WTC11 (cell line): ENCODE measurements at regions not wholly inside any gene's neighbourhood (a gene's known extent, or its start where the extent isn't known, plus 50 kb on each side); places are given as distances from the start of the nearest gene placed in this dataset.

ENCODE experiments used
- ATAC-seq: fragments of 200-7000 bp; cut with Tn5 transposase; 2 replicates; pipeline ENCODE4 v1.10.0; 2021; ENCODE audit warnings: mild to moderate bottlenecking, moderate library complexity
- CTCF ChIA-PET: fragments of 300-600 bp; sonication (Branson Sonifier 250); formaldehyde crosslinking; loops from one replicate; lab custom pipeline; 2021; ENCODE audit warnings: antibody characterized with exemption; lab: Charles Lee
- POLR2A ChIA-PET: fragments of 350-600 bp; sonication (Branson Sonifier 250); formaldehyde crosslinking; loops from one replicate; lab custom pipeline; 2021; ENCODE audit warnings: antibody characterized with exemption; lab: Charles Lee
- DNase-seq: peaks from one replicate; pipeline ENCODE4 v3.0.0; 2021; ENCODE audit warnings: low spot score
- H3K27ac Mint-ChIP-seq: 2 replicates; pipeline ENCODE4 v1.8.0; 2021; ENCODE audit warnings: mixed read lengths
- H3K27me3 Mint-ChIP-seq: 2 replicates; pipeline ENCODE4 v1.8.0; 2021; ENCODE audit warnings: low read depth, mild to moderate bottlenecking, moderate library complexity, mixed read lengths
- H3K36me3 Mint-ChIP-seq: 2 replicates; pipeline ENCODE4 v1.8.0; 2021; ENCODE audit warnings: mixed read lengths
- H3K4me1 Mint-ChIP-seq: 2 replicates; pipeline ENCODE4 v1.8.0; 2022; ENCODE audit warnings: mixed read lengths
- H3K4me3 Mint-ChIP-seq: 2 replicates; pipeline ENCODE4 v1.8.0; 2021; ENCODE audit warnings: mild to moderate bottlenecking, moderate library complexity, mixed read lengths
- H3K9me3 Mint-ChIP-seq: 2 replicates; pipeline ENCODE4 v1.8.0; 2021; ENCODE audit warnings: mixed read lengths
- ETV6 ChIP-seq: sonication (generic); formaldehyde crosslinking; IDR thresholded peaks from 2 replicates; pipeline ENCODE4 v1.8.1; 2022; ENCODE audit warnings: mild to moderate bottlenecking, missing genetic modification reagents
- GRHL2 ChIP-seq: fragments of 250-450 bp; sonication (Bioruptor Pico); IDR thresholded peaks from 2 replicates; pipeline ENCODE4 v1.8.0; 2022; ENCODE audit warnings: mild to moderate bottlenecking, moderate library complexity; ENCODE audit not compliant: insufficient replicate concordance, severe bottlenecking
- GTF2I ChIP-seq: fragments of 250-450 bp; sonication (Bioruptor Pico); conservative IDR thresholded peaks from 2 replicates; pipeline ENCODE4 v1.4.0; 2021; ENCODE audit warnings: mild to moderate bottlenecking
- HMGA2 ChIP-seq: fragments of 250-450 bp; sonication (Bioruptor Pico); IDR thresholded peaks from 2 replicates; pipeline ENCODE4 v1.4.0; 2021; ENCODE audit warnings: mild to moderate bottlenecking, moderate library complexity
- NFATC4 ChIP-seq: fragments of 250-450 bp; sonication (Bioruptor Pico); IDR thresholded peaks from 2 replicates; pipeline ENCODE4 v1.9.0; 2021; ENCODE audit warnings: mild to moderate bottlenecking
- SMAD4 ChIP-seq: sonication (generic); formaldehyde crosslinking; IDR thresholded peaks from 2 replicates; pipeline ENCODE4 v1.8.0; 2022; ENCODE audit warnings: mild to moderate bottlenecking, missing genetic modification reagents
- ZBTB21 ChIP-seq: sonication (generic); formaldehyde crosslinking; IDR thresholded peaks from 2 replicates; pipeline ENCODE4 v1.8.1; 2023; ENCODE audit warnings: mild to moderate bottlenecking, missing genetic modification reagents, borderline replicate concordance
- TF ChIP-seq, protein P1 (sequence below): sonication (generic); formaldehyde crosslinking; IDR thresholded peaks from 2 replicates; pipeline ENCODE4 v1.8.0; 2023; ENCODE audit warnings: mild to moderate bottlenecking, missing genetic modification reagents
- TF ChIP-seq, protein P2 (sequence below): sonication (generic); formaldehyde crosslinking; IDR thresholded peaks from 2 replicates; pipeline ENCODE4 v1.8.1; 2022; ENCODE audit warnings: low read depth, missing genetic modification reagents, borderline replicate concordance
- TF ChIP-seq, protein P3 (sequence below): sonication (generic); formaldehyde crosslinking; IDR thresholded peaks from 2 replicates; pipeline ENCODE4 v1.8.1; 2022; ENCODE audit warnings: mild to moderate bottlenecking, missing genetic modification reagents, moderate library complexity, borderline replicate concordance
- TF ChIP-seq, protein P4 (sequence below): sonication (generic); formaldehyde crosslinking; conservative IDR thresholded peaks from 2 replicates; pipeline ENCODE4 v1.8.1; 2022; ENCODE audit warnings: mild to moderate bottlenecking, missing genetic modification reagents
- TF ChIP-seq, protein P5 (sequence below): sonication (generic); formaldehyde crosslinking; IDR thresholded peaks from 2 replicates; pipeline ENCODE4 v1.8.0; 2022; ENCODE audit warnings: mild to moderate bottlenecking, missing genetic modification reagents
- TF ChIP-seq, protein P6 (sequence below): fragments of 250-450 bp; sonication (Bioruptor Pico); IDR thresholded peaks from 2 replicates; pipeline ENCODE4 v1.9.0; 2021; ENCODE audit warnings: mild to moderate bottlenecking, borderline replicate concordance
- TF ChIP-seq, protein P7 (sequence below): sonication (generic); formaldehyde crosslinking; IDR thresholded peaks from 2 replicates; pipeline ENCODE4 v1.8.0; 2022; ENCODE audit warnings: mild to moderate bottlenecking, missing genetic modification reagents

DNA sequence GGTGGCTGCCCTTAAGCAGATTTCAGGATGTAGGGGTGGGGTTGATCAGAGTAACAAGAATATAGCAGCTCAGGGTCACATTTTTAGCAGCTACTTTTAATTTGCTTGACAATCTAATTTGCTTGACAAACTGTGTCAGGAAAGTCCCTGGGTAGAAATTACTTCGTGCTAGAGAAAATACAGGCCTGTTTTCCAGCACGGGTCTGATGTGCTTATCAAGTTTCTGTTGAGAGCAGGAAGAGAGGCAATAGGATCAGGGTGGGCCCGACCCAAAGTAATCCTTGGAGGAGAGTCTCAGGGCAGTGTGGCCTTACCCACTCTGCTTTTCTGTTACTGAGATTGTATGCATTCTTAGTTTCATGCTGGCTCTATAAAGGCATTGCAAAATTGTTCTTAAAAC, 221.5 kb downstream of the TSN start (continued):
- TF ChIP-seq, protein P1, sequence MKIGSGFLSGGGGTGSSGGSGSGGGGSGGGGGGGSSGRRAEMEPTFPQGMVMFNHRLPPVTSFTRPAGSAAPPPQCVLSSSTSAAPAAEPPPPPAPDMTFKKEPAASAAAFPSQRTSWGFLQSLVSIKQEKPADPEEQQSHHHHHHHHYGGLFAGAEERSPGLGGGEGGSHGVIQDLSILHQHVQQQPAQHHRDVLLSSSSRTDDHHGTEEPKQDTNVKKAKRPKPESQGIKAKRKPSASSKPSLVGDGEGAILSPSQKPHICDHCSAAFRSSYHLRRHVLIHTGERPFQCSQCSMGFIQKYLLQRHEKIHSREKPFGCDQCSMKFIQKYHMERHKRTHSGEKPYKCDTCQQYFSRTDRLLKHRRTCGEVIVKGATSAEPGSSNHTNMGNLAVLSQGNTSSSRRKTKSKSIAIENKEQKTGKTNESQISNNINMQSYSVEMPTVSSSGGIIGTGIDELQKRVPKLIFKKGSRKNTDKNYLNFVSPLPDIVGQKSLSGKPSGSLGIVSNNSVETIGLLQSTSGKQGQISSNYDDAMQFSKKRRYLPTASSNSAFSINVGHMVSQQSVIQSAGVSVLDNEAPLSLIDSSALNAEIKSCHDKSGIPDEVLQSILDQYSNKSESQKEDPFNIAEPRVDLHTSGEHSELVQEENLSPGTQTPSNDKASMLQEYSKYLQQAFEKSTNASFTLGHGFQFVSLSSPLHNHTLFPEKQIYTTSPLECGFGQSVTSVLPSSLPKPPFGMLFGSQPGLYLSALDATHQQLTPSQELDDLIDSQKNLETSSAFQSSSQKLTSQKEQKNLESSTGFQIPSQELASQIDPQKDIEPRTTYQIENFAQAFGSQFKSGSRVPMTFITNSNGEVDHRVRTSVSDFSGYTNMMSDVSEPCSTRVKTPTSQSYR (CRISPR knock-in tag) = no peak
- TF ChIP-seq NFATC4 (CRISPR knock-in tag) (no peak), ZBTB21 (CRISPR knock-in tag) (no peak), ETV6 (CRISPR knock-in tag) (no peak), HMGA2 (CRISPR knock-in tag) (no peak), SMAD4 (CRISPR knock-in tag) (no peak)
- TF ChIP-seq, protein P2, sequence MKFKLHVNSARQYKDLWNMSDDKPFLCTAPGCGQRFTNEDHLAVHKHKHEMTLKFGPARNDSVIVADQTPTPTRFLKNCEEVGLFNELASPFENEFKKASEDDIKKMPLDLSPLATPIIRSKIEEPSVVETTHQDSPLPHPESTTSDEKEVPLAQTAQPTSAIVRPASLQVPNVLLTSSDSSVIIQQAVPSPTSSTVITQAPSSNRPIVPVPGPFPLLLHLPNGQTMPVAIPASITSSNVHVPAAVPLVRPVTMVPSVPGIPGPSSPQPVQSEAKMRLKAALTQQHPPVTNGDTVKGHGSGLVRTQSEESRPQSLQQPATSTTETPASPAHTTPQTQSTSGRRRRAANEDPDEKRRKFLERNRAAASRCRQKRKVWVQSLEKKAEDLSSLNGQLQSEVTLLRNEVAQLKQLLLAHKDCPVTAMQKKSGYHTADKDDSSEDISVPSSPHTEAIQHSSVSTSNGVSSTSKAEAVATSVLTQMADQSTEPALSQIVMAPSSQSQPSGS (CRISPR knock-in tag) = no peak
- TF ChIP-seq, protein P3, sequence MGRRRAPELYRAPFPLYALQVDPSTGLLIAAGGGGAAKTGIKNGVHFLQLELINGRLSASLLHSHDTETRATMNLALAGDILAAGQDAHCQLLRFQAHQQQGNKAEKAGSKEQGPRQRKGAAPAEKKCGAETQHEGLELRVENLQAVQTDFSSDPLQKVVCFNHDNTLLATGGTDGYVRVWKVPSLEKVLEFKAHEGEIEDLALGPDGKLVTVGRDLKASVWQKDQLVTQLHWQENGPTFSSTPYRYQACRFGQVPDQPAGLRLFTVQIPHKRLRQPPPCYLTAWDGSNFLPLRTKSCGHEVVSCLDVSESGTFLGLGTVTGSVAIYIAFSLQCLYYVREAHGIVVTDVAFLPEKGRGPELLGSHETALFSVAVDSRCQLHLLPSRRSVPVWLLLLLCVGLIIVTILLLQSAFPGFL (CRISPR knock-in tag) = no peak
- TF ChIP-seq, protein P4, sequence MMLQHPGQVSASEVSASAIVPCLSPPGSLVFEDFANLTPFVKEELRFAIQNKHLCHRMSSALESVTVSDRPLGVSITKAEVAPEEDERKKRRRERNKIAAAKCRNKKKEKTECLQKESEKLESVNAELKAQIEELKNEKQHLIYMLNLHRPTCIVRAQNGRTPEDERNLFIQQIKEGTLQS (CRISPR knock-in tag) = no peak
- TF ChIP-seq, protein P5, sequence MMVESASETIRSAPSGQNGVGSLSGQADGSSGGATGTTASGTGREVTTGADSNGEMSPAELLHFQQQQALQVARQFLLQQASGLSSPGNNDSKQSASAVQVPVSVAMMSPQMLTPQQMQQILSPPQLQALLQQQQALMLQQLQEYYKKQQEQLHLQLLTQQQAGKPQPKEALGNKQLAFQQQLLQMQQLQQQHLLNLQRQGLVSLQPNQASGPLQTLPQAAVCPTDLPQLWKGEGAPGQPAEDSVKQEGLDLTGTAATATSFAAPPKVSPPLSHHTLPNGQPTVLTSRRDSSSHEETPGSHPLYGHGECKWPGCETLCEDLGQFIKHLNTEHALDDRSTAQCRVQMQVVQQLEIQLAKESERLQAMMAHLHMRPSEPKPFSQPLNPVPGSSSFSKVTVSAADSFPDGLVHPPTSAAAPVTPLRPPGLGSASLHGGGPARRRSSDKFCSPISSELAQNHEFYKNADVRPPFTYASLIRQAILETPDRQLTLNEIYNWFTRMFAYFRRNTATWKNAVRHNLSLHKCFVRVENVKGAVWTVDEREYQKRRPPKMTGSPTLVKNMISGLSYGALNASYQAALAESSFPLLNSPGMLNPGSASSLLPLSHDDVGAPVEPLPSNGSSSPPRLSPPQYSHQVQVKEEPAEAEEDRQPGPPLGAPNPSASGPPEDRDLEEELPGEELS (CRISPR knock-in tag) = no peak

DNA sequence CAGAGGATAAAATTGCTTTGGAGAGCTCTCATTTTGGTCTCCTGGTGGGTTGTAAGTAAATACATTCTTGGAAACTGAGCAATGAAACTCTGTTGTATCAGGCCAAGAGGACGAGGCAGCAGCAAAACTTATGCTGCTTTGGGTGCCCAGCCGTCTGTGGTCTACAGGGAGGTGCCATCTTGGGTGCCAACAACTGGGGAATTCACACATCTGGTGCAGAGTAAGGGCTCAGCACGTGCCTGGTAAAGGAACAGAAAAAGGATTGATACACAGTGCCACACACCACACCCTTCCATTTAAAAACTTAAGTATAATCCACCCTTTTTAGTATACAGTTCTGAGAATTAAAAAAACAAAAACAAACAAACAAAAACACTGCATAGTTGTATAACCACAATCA, 221.9 kb downstream of the TSN start:
- TF ChIP-seq GRHL2 (CRISPR knock-in tag) = no peak
- no peak for TF ChIP-seq GTF2I (CRISPR knock-in tag)
- TF ChIP-seq, protein P6, sequence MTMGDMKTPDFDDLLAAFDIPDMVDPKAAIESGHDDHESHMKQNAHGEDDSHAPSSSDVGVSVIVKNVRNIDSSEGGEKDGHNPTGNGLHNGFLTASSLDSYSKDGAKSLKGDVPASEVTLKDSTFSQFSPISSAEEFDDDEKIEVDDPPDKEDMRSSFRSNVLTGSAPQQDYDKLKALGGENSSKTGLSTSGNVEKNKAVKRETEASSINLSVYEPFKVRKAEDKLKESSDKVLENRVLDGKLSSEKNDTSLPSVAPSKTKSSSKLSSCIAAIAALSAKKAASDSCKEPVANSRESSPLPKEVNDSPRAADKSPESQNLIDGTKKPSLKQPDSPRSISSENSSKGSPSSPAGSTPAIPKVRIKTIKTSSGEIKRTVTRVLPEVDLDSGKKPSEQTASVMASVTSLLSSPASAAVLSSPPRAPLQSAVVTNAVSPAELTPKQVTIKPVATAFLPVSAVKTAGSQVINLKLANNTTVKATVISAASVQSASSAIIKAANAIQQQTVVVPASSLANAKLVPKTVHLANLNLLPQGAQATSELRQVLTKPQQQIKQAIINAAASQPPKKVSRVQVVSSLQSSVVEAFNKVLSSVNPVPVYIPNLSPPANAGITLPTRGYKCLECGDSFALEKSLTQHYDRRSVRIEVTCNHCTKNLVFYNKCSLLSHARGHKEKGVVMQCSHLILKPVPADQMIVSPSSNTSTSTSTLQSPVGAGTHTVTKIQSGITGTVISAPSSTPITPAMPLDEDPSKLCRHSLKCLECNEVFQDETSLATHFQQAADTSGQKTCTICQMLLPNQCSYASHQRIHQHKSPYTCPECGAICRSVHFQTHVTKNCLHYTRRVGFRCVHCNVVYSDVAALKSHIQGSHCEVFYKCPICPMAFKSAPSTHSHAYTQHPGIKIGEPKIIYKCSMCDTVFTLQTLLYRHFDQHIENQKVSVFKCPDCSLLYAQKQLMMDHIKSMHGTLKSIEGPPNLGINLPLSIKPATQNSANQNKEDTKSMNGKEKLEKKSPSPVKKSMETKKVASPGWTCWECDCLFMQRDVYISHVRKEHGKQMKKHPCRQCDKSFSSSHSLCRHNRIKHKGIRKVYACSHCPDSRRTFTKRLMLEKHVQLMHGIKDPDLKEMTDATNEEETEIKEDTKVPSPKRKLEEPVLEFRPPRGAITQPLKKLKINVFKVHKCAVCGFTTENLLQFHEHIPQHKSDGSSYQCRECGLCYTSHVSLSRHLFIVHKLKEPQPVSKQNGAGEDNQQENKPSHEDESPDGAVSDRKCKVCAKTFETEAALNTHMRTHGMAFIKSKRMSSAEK = no peak
- TF ChIP-seq, protein P7, sequence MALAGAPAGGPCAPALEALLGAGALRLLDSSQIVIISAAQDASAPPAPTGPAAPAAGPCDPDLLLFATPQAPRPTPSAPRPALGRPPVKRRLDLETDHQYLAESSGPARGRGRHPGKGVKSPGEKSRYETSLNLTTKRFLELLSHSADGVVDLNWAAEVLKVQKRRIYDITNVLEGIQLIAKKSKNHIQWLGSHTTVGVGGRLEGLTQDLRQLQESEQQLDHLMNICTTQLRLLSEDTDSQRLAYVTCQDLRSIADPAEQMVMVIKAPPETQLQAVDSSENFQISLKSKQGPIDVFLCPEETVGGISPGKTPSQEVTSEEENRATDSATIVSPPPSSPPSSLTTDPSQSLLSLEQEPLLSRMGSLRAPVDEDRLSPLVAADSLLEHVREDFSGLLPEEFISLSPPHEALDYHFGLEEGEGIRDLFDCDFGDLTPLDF (CRISPR knock-in tag) = no peak
- TF ChIP-seq, protein P5 (CRISPR knock-in tag) = no peak
- ChIA-PET POLR2A (no interaction called here), CTCF (interaction anchor here (1.6 kb wide), 1 partner anchor 123 kb away, joined by 3 read pairs; no protein-coding TSS in a partner anchor)
- Mint-ChIP-seq H3K27me3 (no peaks in the 10 kb centered on the region), H3K36me3 (no peaks in the 10 kb centered on the region), H3K4me1 (peaks cover 28% of the 10 kb centered on the region), H3K9me3 (peaks cover 7% of the 10 kb centered on the region), H3K4me3 (no peak overlapping the region), H3K27ac (no peak overlapping the region)
- no peak for ATAC-seq
- no peak for DNase-seq
